K562 (cell line): ENCODE measurements at regions not wholly inside any gene's neighbourhood (a gene's known extent, or its start where the extent isn't known, plus 50 kb on each side); places are given as distances from the start of the nearest gene placed in this dataset.

Experiments used
- CAMTA2 ChIP-seq: fragments of 250-450 bp; sonication (Bioruptor Pico); conservative IDR thresholded peaks from 2 replicates; pipeline ENCODE4 v1.5.1; 2022
- DNMT1 ChIP-seq: fragments of 450-650 bp; IDR thresholded peaks from 2 replicates; pipeline ENCODE4 v1.6.1; 2016; ENCODE audit warnings: antibody characterized with exemption, mild to moderate bottlenecking
- NFYB ChIP-seq: IDR thresholded peaks from 2 replicates; pipeline ENCODE4 v1.6.1; 2011; ENCODE audit warnings: mild to moderate bottlenecking, moderate library complexity; ENCODE audit not compliant: insufficient read length; ENCODE audit errors: extremely low read depth
- SMARCB1 ChIP-seq: IDR thresholded peaks from 2 replicates; pipeline ENCODE4 v1.6.1; 2011; ENCODE audit warnings: improper control_type of control experiment, low read depth; ENCODE audit not compliant: insufficient read length
- SNRNP70 ChIP-seq: fragments of 200-400 bp; formaldehyde crosslinking; optimal IDR thresholded peaks from 2 replicates; pipeline ENCODE3; 2017; ENCODE audit warnings: low read depth, low read length
- ZBTB11 ChIP-seq, 3 experiments: fragments of 200-800 bp in 1 of 3; fragments of 250-450 bp in 1 of 3; fragments of 450-650 bp in 1 of 3; sonication (Bioruptor Pico) in 1 of 3; sonication (Bioruptor generic) in 1 of 3; formaldehyde crosslinking in 1 of 3; IDR thresholded peaks; 2 replicates each; pipeline versions ENCODE4 v1.6.1 to v1.8.0; 2016 to 2022; ENCODE audit warnings: mild to moderate bottlenecking in 2 of 3, missing genetic modification characterization in 2 of 3, missing compliant biosample characterization in 1 of 3, moderate library complexity in 1 of 3
- ZNF407 ChIP-seq: fragments of 450-650 bp; IDR thresholded peaks from 2 replicates; pipeline ENCODE4 v1.6.1; 2016; ENCODE audit warnings: low read depth
- ZNF609 ChIP-seq: sonication (generic); formaldehyde crosslinking; IDR thresholded peaks from 2 replicates; pipeline ENCODE4 v1.8.1; 2023; ENCODE audit warnings: missing genetic modification reagents, mild to moderate bottlenecking, borderline replicate concordance

- no peak for TF ChIP-seq ZNF609 (CRISPR knock-in tag)
- no peak for TF ChIP-seq ZNF407
- TF ChIP-seq DNMT1: no peak
- TF ChIP-seq CAMTA2 (CRISPR knock-in tag): no peak
- no peak for TF ChIP-seq SNRNP70
- TF ChIP-seq ZBTB11 (CRISPR knock-in tag; IDR thresholded peaks at IDR 0.05): no peak
- TF ChIP-seq NFYB: no peak
- no peak for TF ChIP-seq SMARCB1
Measured at GRCh38 chr15:46460431-46461094, 825.7 kb downstream of the SQOR start (continued).
